Heart right ventricle (tissue), 16 donors: ENCODE measurements at regions not wholly inside any gene's neighbourhood (a gene's known extent, or its start where the extent isn't known, plus 50 kb on each side); places are given as distances from the start of the nearest gene placed in this dataset.

Experiments used
- ATAC-seq, 8 donors: fragments of 200-7000 bp; cut with Tn5 transposase; one replicate each; pipeline ENCODE4 v1.9.1; 2020; ENCODE audit warnings: mild to moderate bottlenecking in 8 of 8, moderate library complexity in 8 of 8, moderate number of reproducible peaks in 1 of 8
- DNase-seq, 2 donors: peaks; one replicate each; pipeline ENCODE4 v3.0.0-alpha.2; 2020
- H3K27ac ChIP-seq, 10 donors: fragments of 200-600 bp; sonication (generic) in 2 of 10; one replicate each; pipeline versions ENCODE4 v1.5.0 to v1.8.0; 2020 to 2022; ENCODE audit warnings: mild to moderate bottlenecking in 3 of 10
- H3K27me3 ChIP-seq, 7 donors: fragments of 200-600 bp; one replicate each; pipeline ENCODE4 v1.8.0; 2021 to 2022; ENCODE audit warnings: mild to moderate bottlenecking in 2 of 7
- H3K36me3 ChIP-seq, 9 donors: fragments of 200-600 bp; sonication (generic) in 1 of 9; one replicate each; pipeline versions ENCODE4 v1.5.0 to v1.8.0; 2020 to 2022; ENCODE audit warnings: mild to moderate bottlenecking in 2 of 9
- H3K4me1 ChIP-seq, 9 donors: fragments of 200-600 bp; sonication (generic) in 1 of 9; one replicate each; pipeline versions ENCODE4 v1.5.0 to v1.8.0; 2020 to 2022; ENCODE audit warnings: mild to moderate bottlenecking in 4 of 9
- H3K4me3 ChIP-seq, 10 donors: fragments of 200-600 bp; sonication (generic) in 2 of 10; one replicate each; pipeline versions ENCODE4 v1.5.0 to v1.8.0; 2020 to 2022; ENCODE audit warnings: mild to moderate bottlenecking in 7 of 10, moderate library complexity in 2 of 10
- H3K9me3 ChIP-seq, 11 donors: fragments of 200-600 bp in 10 of 11; sonication (generic) in 2 of 11; one replicate each; pipeline versions ENCODE4 v1.5.0 to v1.8.0; 2013 to 2022; ENCODE audit warnings: mild to moderate bottlenecking in 2 of 11, control low read depth in 1 of 11, moderate library complexity in 1 of 11
- CTCF ChIP-seq, 9 donors: fragments of 200-600 bp; sonication (generic) in 2 of 9; IDR thresholded peaks; one replicate each; pipeline versions ENCODE4 v1.5.0 to v1.8.0; 2021 to 2022; ENCODE audit warnings: antibody characterized with exemption in 9 of 9, mild to moderate bottlenecking in 5 of 9, moderate library complexity in 1 of 9
- WGBS, 2 donors: extraction: QIAGEN DNeasy Blood & Tissue Kit; methylation state at CpG; one replicate each; pipeline ENCODE4 v1.1.7; 2013; ENCODE audit warnings: inconsistent platforms in 1 of 2; 5-methylcytosine and 5-hydroxymethylcytosine counted together
- intact Hi-C, 10 donors: fragments of 100-400 bp; cut with DNase I; formaldehyde crosslinking; loops; one replicate each; pipeline versions ENCODE4 v1.11.1 to v1.14.2; 2022
- donor health status: Arrhythmogenic right ventricular cardiomyopathy.
- donor health status: ischemic (EF 13 %, LVEDD 7.1; RV severe dilation, severe dysfunction).
- donor health status: healthy with polysubstance abuse.
- donor health status: DM: no; HTN: yes; CAD: no.
- donor health status: DM: no; HTN: no; CAD: no.
- donor health status: ischemic (EF 25% LVEDD 6.9; RV normal size, moderate dysfunction).
- donor health status: ischemic (EF 25% LVEDD 5.7; RV mildly dilated, moderate dysfunction).
- donor health status: healthy.
- donor health status: DM: yes; HTN: yes; CAD: no.
- donor health status: Ischemic cardiomyopathy.
- donor health status: ischemic (EF 35%, LVEDD 5.7; RV mildly dilated, moderate dysfunction).
- donor health status: nonischemic (EF 11% LVEDD 7.7; RV severe dilation, severe dysfunction).
- donor health status: DM: yes; HTN: yes; CAD: no.
- donor health status: PGD.
- donor health status: ischemic (EF 29% LVEDD 5.4; RV normal size, mild dysfunction).
- donor health status: nonischemic (EF 23%, LVEDD 6.1; RV moderate dilation, normal function).

DNA sequence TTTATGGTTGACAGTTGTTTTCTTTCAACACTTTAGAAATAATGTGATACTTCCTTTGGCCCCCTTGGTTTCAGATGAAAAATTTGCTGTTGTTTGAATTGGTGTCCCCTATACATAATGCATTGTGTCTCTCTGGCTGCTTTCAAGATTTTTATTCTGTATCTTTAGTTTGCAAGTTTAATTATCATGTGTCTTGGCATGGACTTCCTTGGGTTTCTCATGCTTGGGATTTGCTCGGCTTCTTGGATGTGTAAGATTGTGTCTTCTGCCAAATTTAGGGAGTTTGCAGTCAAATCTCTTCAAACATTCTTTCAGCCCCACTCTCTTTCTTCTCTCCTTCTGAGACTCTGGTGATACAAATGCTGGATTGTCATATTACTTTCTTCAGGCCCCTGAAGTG is 53.4 kb upstream of the PTPRG start:
- Histone ChIP-seq H3K4me1 (no peaks in the 10 kb centered on the region), H3K36me3 (no peaks in the 10 kb centered on the region), H3K27ac (no peak overlapping the region), H3K27me3 (no peaks in the 10 kb centered on the region), H3K9me3 (peaks cover 0 to 3% (median 0%) of the 10 kb centered on the region in 11 donors), H3K4me3 (no peak overlapping the region)
- DNase-seq: no peak
- 72 to 78% methylated on average over 1 of the region's 1 CpG for WGBS, 2 donors
- no peak for TF ChIP-seq CTCF (IDR thresholded peaks at IDR 0.05)
- intact Hi-C loops: no loop called here
- no peak for ATAC-seq
